CD14-positive monocyte (primary cell): ENCODE measurements at regions not wholly inside any gene's neighbourhood (a gene's known extent, or its start where the extent isn't known, plus 50 kb on each side); places are given as distances from the start of the nearest gene placed in this dataset.

Experiments used
- DNase-seq, 3 donors: peaks; one replicate each; pipeline ENCODE4 v3.0.0-alpha.2; 2011 to 2022
- H2AFZ ChIP-seq: 2 replicates; pipeline ENCODE4 v1.6.0; 2012; ENCODE audit warnings: mild to moderate bottlenecking, low read depth, low read length, inconsistent platforms; ENCODE audit not compliant: insufficient read depth, poor library complexity, severe bottlenecking
- H3K27ac ChIP-seq, 2 donors: 1 replicate in 1 of 2; 2 replicates in 1 of 2; pipeline ENCODE4 v1.5.1; 2012 to 2013; ENCODE audit warnings: low read length in 2 of 2, control low read depth in 1 of 2, inconsistent platforms in 1 of 2, low read depth in 1 of 2, mild to moderate bottlenecking in 1 of 2
- H3K27me3 ChIP-seq, 2 donors: one replicate each; pipeline versions ENCODE4 v1.6.0 to v1.6.1; 2011 to 2013; ENCODE audit warnings: low read length in 2 of 2; ENCODE audit not compliant: control insufficient read depth in 2 of 2, insufficient read depth in 2 of 2
- H3K36me3 ChIP-seq, 2 donors: replicated peaks in 1 of 2; 1 replicate in 1 of 2; 2 replicates in 1 of 2; pipeline versions ENCODE4 v1.5.1 to v1.6.1; 2012 to 2013; ENCODE audit warnings: low read length in 2 of 2, control low read depth in 1 of 2, inconsistent platforms in 1 of 2, mild to moderate bottlenecking in 1 of 2; ENCODE audit not compliant: insufficient read depth in 2 of 2, control insufficient read depth in 1 of 2
- H3K4me1 ChIP-seq, 2 donors: 1 replicate in 1 of 2; 2 replicates in 1 of 2; pipeline versions ENCODE4 v1.5.1 to v1.6.1; 2012 to 2013; ENCODE audit warnings: low read length in 2 of 2, control low read depth in 1 of 2, inconsistent platforms in 1 of 2, mild to moderate bottlenecking in 1 of 2, moderate library complexity in 1 of 2; ENCODE audit not compliant: insufficient read depth in 2 of 2, control insufficient read depth in 1 of 2
- H3K4me2 ChIP-seq: replicated peaks from 2 replicates; pipeline ENCODE3; 2012; ENCODE audit warnings: low read length, moderate library complexity, mild to moderate bottlenecking; ENCODE audit not compliant: poor library complexity, severe bottlenecking; ENCODE audit errors: extremely low read depth
- H3K4me3 ChIP-seq, 3 experiments: fragments of 200-600 bp in 1 of 3; sonication (generic) in 1 of 3; replicated peaks in 1 of 3; 1 replicate in 2 of 3; 2 replicates in 1 of 3; pipeline ENCODE4 v1.5.1; 2011 to 2013; ENCODE audit warnings: low read length in 3 of 3, mild to moderate bottlenecking in 3 of 3, control low read depth in 2 of 3, low read depth in 2 of 3, inconsistent platforms in 1 of 3, moderate library complexity in 1 of 3
- H3K79me2 ChIP-seq: 2 replicates; pipeline ENCODE4 v1.6.0; 2012; ENCODE audit warnings: mild to moderate bottlenecking, control low read depth, inconsistent platforms, low read length, moderate library complexity; ENCODE audit not compliant: insufficient read depth
- H3K9ac ChIP-seq: 2 replicates; pipeline ENCODE4 v1.6.0; 2017; ENCODE audit warnings: low read length, mild to moderate bottlenecking; ENCODE audit not compliant: insufficient read depth, poor library complexity, severe bottlenecking
- H3K9me3 ChIP-seq, 2 donors: replicated peaks in 1 of 2; 1 replicate in 1 of 2; 2 replicates in 1 of 2; pipeline versions ENCODE4 v1.5.1 to v1.6.1; 2012 to 2013; ENCODE audit warnings: low read length in 2 of 2, control low read depth in 1 of 2; ENCODE audit not compliant: control insufficient read depth in 1 of 2, insufficient read depth in 1 of 2
- H4K20me1 ChIP-seq: 2 replicates; pipeline ENCODE4 v1.6.0; 2012; ENCODE audit warnings: mild to moderate bottlenecking, low read length, control low read depth, moderate library complexity; ENCODE audit not compliant: insufficient read depth
- H3K27ac Mint-ChIP-seq, 7 donors: one replicate each; pipeline ENCODE4 v1.8.0; 2020; ENCODE audit warnings: mild to moderate bottlenecking in 7 of 7, mixed read lengths in 7 of 7, moderate library complexity in 6 of 7, inconsistent platforms in 2 of 7
- H3K27me3 Mint-ChIP-seq, 3 donors: one replicate each; pipeline ENCODE4 v1.8.0; 2021 to 2022; ENCODE audit warnings: low read depth in 3 of 3, mild to moderate bottlenecking in 3 of 3, mixed read lengths in 3 of 3, moderate library complexity in 3 of 3, inconsistent platforms in 1 of 3
- H3K36me3 Mint-ChIP-seq, 2 donors: one replicate each; pipeline ENCODE4 v1.8.0; 2020; ENCODE audit warnings: mixed read lengths in 2 of 2, inconsistent platforms in 1 of 2, mild to moderate bottlenecking in 1 of 2
- H3K4me1 Mint-ChIP-seq: one replicate; pipeline ENCODE4 v1.8.0; 2020; ENCODE audit warnings: mild to moderate bottlenecking, mixed read lengths
- H3K4me3 Mint-ChIP-seq, 2 donors: one replicate each; pipeline ENCODE4 v1.8.0; 2020; ENCODE audit warnings: mild to moderate bottlenecking in 2 of 2, mixed read lengths in 2 of 2, moderate library complexity in 1 of 2
- H3K9me3 Mint-ChIP-seq, 7 donors: one replicate each; pipeline ENCODE4 v1.8.0; 2020 to 2022; ENCODE audit warnings: mixed read lengths in 7 of 7, mild to moderate bottlenecking in 6 of 7, moderate library complexity in 6 of 7, inconsistent platforms in 2 of 7
- CTCF ChIP-seq: fragments of 200-600 bp; IDR thresholded peaks from one replicate; pipeline ENCODE4 v1.8.0; 2022; ENCODE audit warnings: antibody characterized with exemption, mild to moderate bottlenecking
- WGBS: methylation state at CpG from one replicate; pipeline ENCODE4 v1.1.5; 2013; ENCODE audit warnings: missing lambda C conversion rate; ENCODE audit not compliant: insufficient coverage; 5-methylcytosine and 5-hydroxymethylcytosine counted together
- intact Hi-C, 2 donors: fragments of 100-400 bp; cut with micrococcal nuclease; formaldehyde crosslinking; loops; one replicate each; pipeline versions ENCODE4 v1.15.0 to v1.15.1; 2023

GRCh38 chr5:42148813-42149212 is 223.7 kb downstream of the FBXO4 start:
- Histone ChIP-seq H4K20me1 (no peaks in the 10 kb centered on the region), H3K9ac (no peak overlapping the region), H3K9me3 (peaks cover 21 to 38% of the 10 kb centered on the region in 2 donors), H3K4me2 (no peak overlapping the region), H3K79me2 (no peaks in the 10 kb centered on the region), H2AFZ (no peak overlapping the region), H3K27ac (no peak overlapping the region), H3K4me1 (no peaks in the 10 kb centered on the region), H3K36me3 (no peaks in the 10 kb centered on the region), H3K4me3 (no peak overlapping the region), H3K27me3 (no peaks in the 10 kb centered on the region)
- DNase-seq, result no peak
- Mint-ChIP-seq H3K4me3 (no peak overlapping the region), H3K27ac (no peak overlapping the region), H3K9me3 (peaks cover 13 to 28% (median 22%) of the 10 kb centered on the region in 7 donors), H3K4me1 (no peaks in the 10 kb centered on the region), H3K27me3 (peaks cover 0 to 2% (median 0%) of the 10 kb centered on the region in 3 donors), H3K36me3 (no peaks in the 10 kb centered on the region)
- WGBS, result no CpG with 5 or more reads among the region's 1 CpG
- intact Hi-C loops, result no loop called here
- no peak for TF ChIP-seq CTCF

GRCh38 chr5:42157215-42157614 is 232.1 kb downstream of the FBXO4 start:
- no peak for DNase-seq
- Mint-ChIP-seq H3K27me3 (no peaks in the 10 kb centered on the region), H3K27ac (no peak overlapping the region), H3K4me1 (no peaks in the 10 kb centered on the region), H3K4me3 (no peak overlapping the region), H3K9me3 (peaks cover 0 to 5% (median 0%) of the 10 kb centered on the region in 7 donors), H3K36me3 (no peaks in the 10 kb centered on the region)
- Histone ChIP-seq H3K27ac (no peak overlapping the region), H3K36me3 (no peaks in the 10 kb centered on the region), H2AFZ (no peak overlapping the region), H3K79me2 (no peaks in the 10 kb centered on the region), H3K4me1 (no peaks in the 10 kb centered on the region), H3K9ac (no peak overlapping the region), H3K4me2 (no peak overlapping the region), H3K27me3 (no peaks in the 10 kb centered on the region), H3K9me3 (peaks cover 0 to under 1% of the 10 kb centered on the region in 2 donors), H3K4me3 (no peak overlapping the region), H4K20me1 (no peaks in the 10 kb centered on the region)
- WGBS, result 80% methylated on average over 1 of the region's 3 CpGs
- no peak for TF ChIP-seq CTCF
- intact Hi-C loops, result no loop called here
